HS-5 (cell line): ENCODE measurements at regions not wholly inside any gene's neighbourhood (a gene's known extent, or its start where the extent isn't known, plus 50 kb on each side); places are given as distances from the start of the nearest gene placed in this dataset.

Experiments used
- DNase-seq: peaks from one replicate; pipeline ENCODE4 v3.0.0-alpha.2; 2012; ENCODE audit warnings: low read depth

GRCh38 chr11:79575701-79576100 is 134.9 kb upstream of the TENM4 start:
- no peak for DNase-seq

- DNase-seq, result no peak
Measured at GRCh38 chr11:79570104-79570503, 129.3 kb upstream of the TENM4 start.

GRCh38 chr11:79564288-79564925 is 123.6 kb upstream of the TENM4 start:
- DNase-seq, result no peak

GRCh38 chr11:79561496-79561895 is 120.7 kb upstream of the TENM4 start:
- no peak for DNase-seq

GRCh38 chr11:79550809-79551208 is 110.0 kb upstream of the TENM4 start:
- DNase-seq, result no peak

GRCh38 chr11:79547256-79547655 is 106.4 kb upstream of the TENM4 start:
- DNase-seq, result no peak

GRCh38 chr11:79546351-79546750 is 105.5 kb upstream of the TENM4 start:
- no peak for DNase-seq

- DNase-seq, result no peak
Measured at GRCh38 chr11:79544361-79544760, 103.5 kb upstream of the TENM4 start.

- DNase-seq, result no peak
Measured at GRCh38 chr11:79543101-79543500, 102.3 kb upstream of the TENM4 start.

GRCh38 chr11:79541466-79541865 is 100.6 kb upstream of the TENM4 start:
- no peak for DNase-seq

- DNase-seq, result no peak
Measured at GRCh38 chr11:79538775-79539174, 97.9 kb upstream of the TENM4 start.

GRCh38 chr11:79536155-79536917 is 95.5 kb upstream of the TENM4 start:
- DNase-seq, result no peak

GRCh38 chr11:79535606-79536005 is 94.8 kb upstream of the TENM4 start:
- DNase-seq, result no peak

- DNase-seq, result peak; percentile 11
Measured at GRCh38 chr11:79525257-79525656, 84.4 kb upstream of the TENM4 start.

GRCh38 chr11:79522626-79523025 is 81.8 kb upstream of the TENM4 start:
- no peak for DNase-seq

- no peak for DNase-seq
Measured at GRCh38 chr11:79520086-79520485, 79.3 kb upstream of the TENM4 start.

GRCh38 chr11:79515781-79516180 is 75.0 kb upstream of the TENM4 start:
- no peak for DNase-seq

- no peak for DNase-seq
Measured at GRCh38 chr11:79514695-79515094, 73.9 kb upstream of the TENM4 start.

GRCh38 chr11:79514290-79514689 is 73.5 kb upstream of the TENM4 start:
- DNase-seq, result no peak

- no peak for DNase-seq
Measured at GRCh38 chr11:79512706-79513469, 72.1 kb upstream of the TENM4 start.

- DNase-seq, result no peak
Measured at GRCh38 chr11:79510960-79511359, 70.1 kb upstream of the TENM4 start.

GRCh38 chr11:79508461-79508860 is 67.6 kb upstream of the TENM4 start:
- no peak for DNase-seq

- DNase-seq, result no peak
Measured at GRCh38 chr11:79507706-79508105, 66.9 kb upstream of the TENM4 start.
